H54 (cell line): ENCODE measurements at regions not wholly inside any gene's neighbourhood (a gene's known extent, or its start where the extent isn't known, plus 50 kb on each side); places are given as distances from the start of the nearest gene placed in this dataset.

Experiments used
- DNase-seq: peaks from one replicate; pipeline ENCODE4 v3.0.0; 2011; ENCODE audit warnings: low spot score, mixed read lengths; ENCODE audit not compliant: insufficient read length
- FAIRE-seq: peaks from 3 replicates; lab custom pipeline; 2011; peaks lifted over from hg19 to GRCh38; lab: Jason Lieb, UNC
- POLR2A ChIP-seq: IDR thresholded peaks from 2 replicates; pipeline ENCODE4 v1.6.1; 2011; ENCODE audit warnings: low read depth, mild to moderate bottlenecking, low read length

DNA sequence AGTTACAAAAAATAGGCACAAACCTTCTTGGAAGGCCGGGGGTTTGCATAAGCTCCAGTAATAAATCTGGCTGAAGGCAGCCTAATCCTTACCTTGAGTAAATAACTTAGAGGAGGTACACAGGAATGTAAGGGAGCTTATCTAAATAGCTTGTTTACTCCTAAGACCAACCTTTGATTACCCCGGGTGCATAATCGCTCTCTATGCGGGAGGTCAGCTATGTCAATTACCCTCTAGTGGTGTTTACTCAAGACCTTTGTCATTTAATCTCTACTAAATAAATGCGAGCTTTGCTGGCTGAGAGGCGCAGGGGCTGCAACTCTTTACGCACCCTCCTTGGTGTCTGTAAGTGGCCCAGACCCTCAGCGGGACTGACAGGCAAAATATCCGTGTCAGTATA, 50.2 kb upstream of the MAP9 start:
- FAIRE-seq (no peak), DNase-seq (no peak)
- TF ChIP-seq POLR2A, result no peak
